Natural killer cell treated with Interleukin-12 subunit alpha and Interleukin-12 subunit beta and Interleukin-15 and Interleukin-18, amount 100 ng/mL, for 72 hours (primary cell): ENCODE measurements at regions not wholly inside any gene's neighbourhood (a gene's known extent, or its start where the extent isn't known, plus 50 kb on each side); places are given as distances from the start of the nearest gene placed in this dataset.

Experiments used
- ATAC-seq, 2 donors: fragments of 150-1000 bp; cut with Tn5 transposase in 1 of 2; sonication (Bioruptor Pico), chemical (Tn5 transposase) in 1 of 2; 2 replicates each; pipeline ENCODE4 v1.10.0; 2021
- DNase-seq: peaks from one replicate; pipeline ENCODE4 v3.0.0; 2022; ENCODE audit warnings: low spot score
- H3K27ac Mint-ChIP-seq, 2 donors: 1 replicate in 1 of 2; 2 replicates in 1 of 2; pipeline ENCODE4 v1.8.0; 2022; ENCODE audit warnings: mixed read lengths in 2 of 2, mild to moderate bottlenecking in 1 of 2, moderate library complexity in 1 of 2
- H3K27me3 Mint-ChIP-seq, 2 donors: 1 replicate in 1 of 2; 2 replicates in 1 of 2; pipeline ENCODE4 v1.8.0; 2022; ENCODE audit warnings: mixed read lengths in 2 of 2
- H3K36me3 Mint-ChIP-seq: one replicate; pipeline ENCODE4 v1.8.0; 2022; ENCODE audit warnings: mixed read lengths
- H3K4me1 Mint-ChIP-seq, 2 donors: 1 replicate in 1 of 2; 2 replicates in 1 of 2; pipeline ENCODE4 v1.8.0; 2022; ENCODE audit warnings: low read depth in 2 of 2, mixed read lengths in 2 of 2, mild to moderate bottlenecking in 1 of 2
- H3K4me3 Mint-ChIP-seq: one replicate; pipeline ENCODE4 v1.8.0; 2022; ENCODE audit warnings: mixed read lengths
- H3K9me3 Mint-ChIP-seq: 2 replicates; pipeline ENCODE4 v1.8.0; 2022; ENCODE audit warnings: mixed read lengths

GRCh38 chr11:43558556-43559127 is 121.9 kb upstream of the HSD17B12 start:
- Mint-ChIP-seq H3K4me1 (peaks cover 0 to 10% of the 10 kb centered on the region in 2 donors), H3K4me3 (no peak overlapping the region), H3K36me3 (no peaks in the 10 kb centered on the region), H3K27me3 (peaks cover 41 to 52% of the 10 kb centered on the region in 2 donors), H3K9me3 (no peaks in the 10 kb centered on the region), H3K27ac (no peak overlapping the region)
- no peak for DNase-seq
- ATAC-seq: no peak

GRCh38 chr11:43561832-43562231 is 118.7 kb upstream of the HSD17B12 start:
- Mint-ChIP-seq H3K4me1 (peaks cover 0 to 9% of the 10 kb centered on the region in 2 donors), H3K27me3 (peaks cover 29 to 32% of the 10 kb centered on the region in 2 donors), H3K4me3 (no peak overlapping the region), H3K36me3 (no peaks in the 10 kb centered on the region), H3K9me3 (no peaks in the 10 kb centered on the region), H3K27ac (no peak overlapping the region)
- no peak for ATAC-seq
- DNase-seq: no peak

- DNase-seq (no peak), ATAC-seq (no peak)
- H3K36me3 Mint-ChIP-seq: no peaks in the 10 kb centered on the region
- H3K27me3 Mint-ChIP-seq: peaks cover 23 to 41% of the 10 kb centered on the region in 2 donors
- no peak overlapping the region for H3K27ac Mint-ChIP-seq
- H3K9me3 Mint-ChIP-seq: no peaks in the 10 kb centered on the region
- no peaks in the 10 kb centered on the region for H3K4me1 Mint-ChIP-seq
- H3K4me3 Mint-ChIP-seq: no peak overlapping the region
Measured at GRCh38 chr11:43567396-43567975, 113.1 kb upstream of the HSD17B12 start.

DNA sequence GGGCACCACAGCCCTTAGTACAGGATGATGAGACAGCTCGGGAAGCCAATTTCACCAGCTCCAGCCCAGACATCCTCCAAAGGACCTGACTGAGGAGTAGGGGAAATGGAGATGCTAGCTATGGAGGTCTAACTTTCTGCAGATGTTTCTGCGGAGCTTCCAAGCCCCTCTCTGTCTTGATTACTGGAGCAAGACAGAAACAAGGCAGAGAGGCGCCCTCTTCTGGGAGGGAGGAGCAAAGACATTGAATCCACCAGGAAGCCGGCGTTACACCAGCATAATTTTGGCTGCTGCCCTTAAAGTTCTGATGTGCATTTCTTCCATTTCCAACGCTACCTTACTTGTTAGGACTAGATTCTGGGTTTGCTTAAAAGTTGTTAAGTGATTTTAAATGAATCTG is 107.3 kb upstream of the HSD17B12 start:
- no peak overlapping the region for H3K27ac Mint-ChIP-seq
- ATAC-seq (no peak), DNase-seq (no peak)
- H3K27me3 Mint-ChIP-seq: peaks cover 54 to 83% of the 10 kb centered on the region in 2 donors
- no peaks in the 10 kb centered on the region for H3K9me3 Mint-ChIP-seq
- H3K4me1 Mint-ChIP-seq: peaks cover 5 to 15% of the 10 kb centered on the region in 2 donors
- H3K36me3 Mint-ChIP-seq: no peaks in the 10 kb centered on the region
- no peak overlapping the region for H3K4me3 Mint-ChIP-seq

DNA sequence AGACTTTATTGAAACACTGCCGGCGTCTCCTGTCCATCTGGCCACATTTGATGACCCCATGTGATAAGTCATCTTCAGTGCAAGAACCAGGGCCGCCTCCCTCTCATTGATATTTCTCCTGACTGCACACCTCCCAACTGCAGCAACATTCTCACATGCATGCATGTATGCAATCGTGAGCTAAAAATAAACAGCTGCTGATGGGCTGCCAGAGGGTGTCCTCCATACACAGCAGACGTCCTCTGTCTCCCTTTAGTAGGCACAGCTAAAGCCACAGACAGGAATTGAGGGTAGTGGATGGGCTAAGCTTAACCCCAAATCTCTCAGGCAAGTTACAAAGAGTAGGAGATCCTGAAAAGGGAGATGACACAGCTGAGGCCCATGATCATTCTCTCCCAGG is 106.7 kb upstream of the HSD17B12 start:
- H3K36me3 Mint-ChIP-seq: no peaks in the 10 kb centered on the region
- no peak overlapping the region for H3K4me3 Mint-ChIP-seq
- DNase-seq: no peak
- peaks cover 56 to 81% of the 10 kb centered on the region in 2 donors for H3K27me3 Mint-ChIP-seq
- ATAC-seq: no peak
- H3K4me1 Mint-ChIP-seq: peaks cover 5 to 15% of the 10 kb centered on the region in 2 donors
- H3K27ac Mint-ChIP-seq: no peak overlapping the region
- no peaks in the 10 kb centered on the region for H3K9me3 Mint-ChIP-seq

- Mint-ChIP-seq H3K4me1 (peaks cover 5 to 15% of the 10 kb centered on the region in 2 donors), H3K4me3 (no peak overlapping the region), H3K27me3 (peaks cover 53 to 76% of the 10 kb centered on the region in 2 donors), H3K27ac (no peak overlapping the region), H3K9me3 (no peaks in the 10 kb centered on the region), H3K36me3 (no peaks in the 10 kb centered on the region)
- ATAC-seq (no peak), DNase-seq (no peak)
Measured at GRCh38 chr11:43574411-43574810, 106.1 kb upstream of the HSD17B12 start.

GRCh38 chr11:43574949-43575912 is 105.3 kb upstream of the HSD17B12 start:
- no peak for ATAC-seq
- peaks cover 49 to 71% of the 10 kb centered on the region in 2 donors for H3K27me3 Mint-ChIP-seq

GRCh38 chr11:43575913-43576310 is 104.6 kb upstream of the HSD17B12 start:
- Mint-ChIP-seq H3K9me3 (no peaks in the 10 kb centered on the region), H3K27me3 (peaks cover 53 to 72% of the 10 kb centered on the region in 2 donors), H3K4me3 (no peak overlapping the region), H3K27ac (no peak overlapping the region), H3K4me1 (peaks cover 13 to 25% of the 10 kb centered on the region in 2 donors), H3K36me3 (peaks cover 5% of the 10 kb centered on the region)
- ATAC-seq (no peak), DNase-seq (no peak)

More at GRCh38 chr11:43574949-43575912, 105.3 kb upstream of the HSD17B12 start:
- no peak for DNase-seq
- peaks cover 6 to 18% of the 10 kb centered on the region in 2 donors for H3K4me1 Mint-ChIP-seq
- no peaks in the 10 kb centered on the region for H3K36me3 Mint-ChIP-seq
- no peaks in the 10 kb centered on the region for H3K9me3 Mint-ChIP-seq
- no peak overlapping the region for H3K4me3 Mint-ChIP-seq
- H3K27ac Mint-ChIP-seq: no peak overlapping the region

DNA sequence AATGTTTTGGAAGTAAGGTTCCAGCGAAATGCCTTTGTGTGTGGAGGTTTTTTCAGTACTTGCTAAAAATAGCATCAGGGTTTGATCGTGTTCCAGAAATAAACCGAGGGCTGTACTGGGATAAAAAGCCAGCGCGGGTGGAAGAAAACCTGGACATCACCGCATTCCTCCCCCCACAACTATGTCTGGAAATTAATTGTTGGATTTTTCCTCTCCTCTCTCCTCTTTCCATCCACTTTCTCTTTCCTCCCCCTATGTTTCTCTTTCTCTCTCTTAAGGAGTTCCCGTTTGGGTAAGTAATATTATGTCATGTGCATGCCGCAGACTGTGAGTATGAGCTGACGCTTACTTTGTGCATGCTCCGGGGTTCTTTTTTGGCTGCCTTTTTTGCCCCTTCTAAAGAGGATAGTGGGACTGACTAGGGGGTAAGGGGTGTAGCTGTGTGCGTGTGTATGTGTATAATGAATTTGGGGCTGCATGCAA is 104.2 kb upstream of the HSD17B12 start:
- no peak overlapping the region for H3K27ac Mint-ChIP-seq
- H3K4me1 Mint-ChIP-seq: peaks cover 14 to 25% of the 10 kb centered on the region in 2 donors
- no peak overlapping the region for H3K4me3 Mint-ChIP-seq
- ATAC-seq: no peak
- peaks cover 52 to 72% of the 10 kb centered on the region in 2 donors for H3K27me3 Mint-ChIP-seq
- no peak for DNase-seq
- no peaks in the 10 kb centered on the region for H3K9me3 Mint-ChIP-seq
- H3K36me3 Mint-ChIP-seq: peaks cover 5% of the 10 kb centered on the region

GRCh38 chr11:43576803-43577521 is 103.6 kb upstream of the HSD17B12 start:
- H3K27ac Mint-ChIP-seq: no peak overlapping the region

GRCh38 chr11:43577566-43578264 is 102.8 kb upstream of the HSD17B12 start:
- H3K9me3 Mint-ChIP-seq: no peaks in the 10 kb centered on the region
- peaks cover 5% of the 10 kb centered on the region for H3K36me3 Mint-ChIP-seq
- H3K27ac Mint-ChIP-seq: no peak overlapping the region
- ATAC-seq: no peak
- H3K4me1 Mint-ChIP-seq: peaks cover 14 to 25% of the 10 kb centered on the region in 2 donors
- H3K4me3 Mint-ChIP-seq: no peak overlapping the region
- peaks cover 51 to 70% of the 10 kb centered on the region in 2 donors for H3K27me3 Mint-ChIP-seq
- DNase-seq: no peak

More at GRCh38 chr11:43576803-43577521, 103.6 kb upstream of the HSD17B12 start:
- no peaks in the 10 kb centered on the region for H3K9me3 Mint-ChIP-seq
- H3K4me1 Mint-ChIP-seq: peaks cover 14 to 25% of the 10 kb centered on the region in 2 donors
- no peak for DNase-seq
- peaks cover 5% of the 10 kb centered on the region for H3K36me3 Mint-ChIP-seq
- peaks cover 52 to 72% of the 10 kb centered on the region in 2 donors for H3K27me3 Mint-ChIP-seq
- ATAC-seq: no peak
- no peak overlapping the region for H3K4me3 Mint-ChIP-seq

DNA sequence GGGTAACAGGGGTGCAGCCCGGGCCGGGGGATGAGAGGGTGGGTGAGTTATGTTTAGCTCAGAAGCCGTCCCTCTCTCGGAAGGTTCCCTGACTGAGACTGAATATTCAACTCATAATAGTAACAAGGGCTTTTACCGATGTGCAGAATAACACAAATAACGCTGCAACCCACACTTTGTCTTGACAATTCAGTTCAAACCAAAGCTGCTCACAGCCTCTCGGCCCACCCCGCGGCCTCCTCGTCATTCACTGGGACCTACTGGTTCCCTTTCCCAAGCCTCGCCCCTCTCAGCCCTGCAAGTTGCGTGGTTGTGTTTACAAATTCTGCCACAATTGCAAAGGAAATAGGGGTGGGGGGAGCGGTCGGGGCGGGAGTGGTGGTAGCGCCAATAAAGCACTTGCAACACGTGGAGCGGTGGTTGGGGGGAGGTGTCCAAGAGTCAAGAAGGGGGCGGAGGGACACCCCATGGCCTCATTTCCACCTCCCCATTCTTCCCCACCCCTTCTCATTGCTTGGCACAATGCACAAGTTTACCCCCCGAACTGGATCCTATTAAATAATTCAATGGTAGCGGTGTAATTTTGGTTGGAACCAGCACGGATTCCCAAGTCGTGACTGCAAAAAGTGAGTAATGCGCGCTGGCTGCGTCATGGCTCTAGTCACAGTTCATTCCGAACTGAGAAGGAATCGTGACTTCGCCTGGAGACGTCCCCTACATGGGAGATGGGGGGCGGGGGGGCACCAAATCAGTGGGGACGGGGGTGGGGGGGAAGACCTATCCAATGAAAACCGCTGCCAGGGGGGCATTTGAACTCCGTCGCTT is 102.0 kb upstream of the HSD17B12 start:
- no peak for DNase-seq
- H3K27me3 Mint-ChIP-seq: peaks cover 52 to 67% of the 10 kb centered on the region in 2 donors
- H3K9me3 Mint-ChIP-seq: no peaks in the 10 kb centered on the region
- peaks cover 5% of the 10 kb centered on the region for H3K36me3 Mint-ChIP-seq
- ATAC-seq: no peak
- H3K4me3 Mint-ChIP-seq: no peak overlapping the region
- no peak overlapping the region for H3K27ac Mint-ChIP-seq
- peaks cover 14 to 25% of the 10 kb centered on the region in 2 donors for H3K4me1 Mint-ChIP-seq
